Esophagus squamous epithelium (tissue), 5 donors: ENCODE measurements at regions not wholly inside any gene's neighbourhood (a gene's known extent, or its start where the extent isn't known, plus 50 kb on each side); places are given as distances from the start of the nearest gene placed in this dataset.

Source experiments
- DNase-seq: peaks from one replicate; lab custom pipeline; 2025; lab: John Stamatoyannopoulos, UW
- H3K27ac ChIP-seq, 4 donors: fragments of 200-600 bp; sonication (generic); one replicate each; pipeline ENCODE4 v1.5.1; 2016 to 2019; ENCODE audit warnings: mild to moderate bottlenecking in 1 of 4
- H3K27me3 ChIP-seq, 4 donors: fragments of 200-600 bp; sonication (generic); 1 replicate in 3 of 4; 2 replicates in 1 of 4; pipeline versions ENCODE4 v1.5.1 to v1.6.0; 2017 to 2021; ENCODE audit warnings: antibody characterized with exemption in 1 of 4
- H3K36me3 ChIP-seq, 3 donors: fragments of 200-600 bp; sonication (generic); one replicate each; pipeline ENCODE4 v1.5.1; 2016 to 2019
- H3K4me1 ChIP-seq, 3 donors: fragments of 200-600 bp; sonication (generic); one replicate each; pipeline ENCODE4 v1.5.1; 2017 to 2019
- H3K4me3 ChIP-seq, 4 donors: fragments of 200-600 bp; sonication (generic); 1 replicate in 3 of 4; 2 replicates in 1 of 4; pipeline ENCODE4 v1.5.1; 2016 to 2019; ENCODE audit warnings: mild to moderate bottlenecking in 2 of 4, moderate library complexity in 1 of 4
- H3K9me3 ChIP-seq, 3 donors: fragments of 200-600 bp; sonication (generic); one replicate each; pipeline ENCODE4 v1.5.1; 2016 to 2019
- CTCF ChIP-seq, 6 experiments: fragments of 450-650 bp in 4 of 6; fragments of 200-600 bp in 2 of 6; sonication (generic) in 2 of 6; IDR thresholded peaks; one replicate each; pipeline ENCODE4 v1.5.1; 2016 to 2019; ENCODE audit warnings: antibody characterized with exemption in 6 of 6, mild to moderate bottlenecking in 4 of 6, moderate library complexity in 4 of 6
- POLR2A ChIP-seq, 4 donors: fragments of 450-650 bp; IDR thresholded peaks; one replicate each; pipeline ENCODE4 v1.6.1; 2017; ENCODE audit warnings: antibody characterized with exemption in 4 of 4, mild to moderate bottlenecking in 4 of 4, moderate library complexity in 3 of 4
- WGBS, 2 donors: methylation state at CpG; one replicate each; pipeline ENCODE4 v1.1.5; 2018; 5-methylcytosine and 5-hydroxymethylcytosine counted together
- intact Hi-C: fragments of 100-400 bp; cut with DNase I; formaldehyde crosslinking; loops from one replicate; pipeline ENCODE4 v1.15.0; 2022
- donor health status: DM: yes; HTN: yes; CAD: no.

DNA sequence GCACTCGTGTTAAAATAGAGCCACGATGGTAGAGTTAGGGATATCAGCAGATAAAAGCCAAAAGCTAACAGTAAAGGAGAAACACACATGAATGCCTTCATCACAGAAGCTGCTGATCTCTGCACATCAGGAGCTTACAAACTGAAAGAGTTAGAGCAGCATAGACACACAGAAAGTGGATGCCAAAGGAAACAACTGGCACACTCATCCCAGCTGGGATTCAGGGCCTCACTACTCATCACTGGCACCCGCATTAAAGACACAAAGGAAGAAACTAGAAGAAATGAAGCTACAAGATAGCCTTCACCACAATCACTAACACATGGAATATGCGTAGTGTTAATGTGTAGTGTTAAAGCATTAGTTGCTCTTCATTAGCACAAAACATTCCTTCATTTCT lies 156.4 kb upstream of the TBL1X start:
- Histone ChIP-seq H3K9me3 (no peaks in the 10 kb centered on the region), H3K4me3 (no peak overlapping the region), H3K27ac (no peak overlapping the region), H3K36me3 (no peaks in the 10 kb centered on the region), H3K27me3 (no peaks in the 10 kb centered on the region), H3K4me1 (no peaks in the 10 kb centered on the region)
- intact Hi-C loops: no loop called here
- DNase-seq: no peak
- TF ChIP-seq CTCF (IDR thresholded peaks at IDR 0.05): no peak
- no peak for TF ChIP-seq POLR2A (IDR thresholded peaks at IDR 0.05)
- WGBS, 2 donors: 74 to 83% methylated on average over 4 of the region's 4 CpGs

DNA sequence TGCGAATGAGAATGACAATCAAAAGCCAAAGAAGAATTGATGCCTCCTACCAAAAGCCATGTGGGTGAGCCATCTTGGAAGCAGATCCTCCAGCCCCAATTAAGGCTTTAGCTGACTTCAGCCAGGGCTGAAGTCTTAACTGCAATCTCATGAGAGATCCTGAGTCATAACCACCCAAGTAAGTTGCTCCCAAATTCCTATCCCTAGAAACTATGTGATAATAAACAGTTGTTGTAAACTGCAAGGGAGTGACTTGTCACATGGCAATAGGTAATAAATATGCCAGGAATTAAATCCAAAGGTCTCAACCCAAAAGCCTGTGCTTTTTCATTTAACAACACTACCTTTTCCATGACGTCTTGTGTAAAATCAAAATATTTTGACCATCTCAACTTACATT lies 154.2 kb upstream of the TBL1X start:
- WGBS, 2 donors: 80 to 85% methylated on average over 1 to 2 of the region's 2 CpGs
- Histone ChIP-seq H3K4me3 (no peak overlapping the region), H3K9me3 (no peaks in the 10 kb centered on the region), H3K36me3 (no peaks in the 10 kb centered on the region), H3K27ac (no peak overlapping the region), H3K4me1 (no peaks in the 10 kb centered on the region), H3K27me3 (no peaks in the 10 kb centered on the region)
- DNase-seq: no peak
- intact Hi-C loops: no loop called here
- TF ChIP-seq POLR2A (IDR thresholded peaks at IDR 0.05): no peak
- no peak for TF ChIP-seq CTCF (IDR thresholded peaks at IDR 0.05)

- WGBS, 2 donors: 78 to 82% methylated on average over 7 to 8 of the region's 8 CpGs
- H3K27me3 ChIP-seq: no peaks in the 10 kb centered on the region
- TF ChIP-seq CTCF (IDR thresholded peaks at IDR 0.05): no peak
- TF ChIP-seq POLR2A (IDR thresholded peaks at IDR 0.05): no peak
- H3K9me3 ChIP-seq: no peaks in the 10 kb centered on the region
- no peaks in the 10 kb centered on the region for H3K36me3 ChIP-seq
- H3K4me1 ChIP-seq: no peaks in the 10 kb centered on the region
- no peak overlapping the region for H3K27ac ChIP-seq
- intact Hi-C loops: no loop called here
- H3K4me3 ChIP-seq: no peak overlapping the region
- no peak for DNase-seq
These were observed 153.3 kb upstream of the TBL1X start for GRCh38 chrX:9311421-9312160.

DNA sequence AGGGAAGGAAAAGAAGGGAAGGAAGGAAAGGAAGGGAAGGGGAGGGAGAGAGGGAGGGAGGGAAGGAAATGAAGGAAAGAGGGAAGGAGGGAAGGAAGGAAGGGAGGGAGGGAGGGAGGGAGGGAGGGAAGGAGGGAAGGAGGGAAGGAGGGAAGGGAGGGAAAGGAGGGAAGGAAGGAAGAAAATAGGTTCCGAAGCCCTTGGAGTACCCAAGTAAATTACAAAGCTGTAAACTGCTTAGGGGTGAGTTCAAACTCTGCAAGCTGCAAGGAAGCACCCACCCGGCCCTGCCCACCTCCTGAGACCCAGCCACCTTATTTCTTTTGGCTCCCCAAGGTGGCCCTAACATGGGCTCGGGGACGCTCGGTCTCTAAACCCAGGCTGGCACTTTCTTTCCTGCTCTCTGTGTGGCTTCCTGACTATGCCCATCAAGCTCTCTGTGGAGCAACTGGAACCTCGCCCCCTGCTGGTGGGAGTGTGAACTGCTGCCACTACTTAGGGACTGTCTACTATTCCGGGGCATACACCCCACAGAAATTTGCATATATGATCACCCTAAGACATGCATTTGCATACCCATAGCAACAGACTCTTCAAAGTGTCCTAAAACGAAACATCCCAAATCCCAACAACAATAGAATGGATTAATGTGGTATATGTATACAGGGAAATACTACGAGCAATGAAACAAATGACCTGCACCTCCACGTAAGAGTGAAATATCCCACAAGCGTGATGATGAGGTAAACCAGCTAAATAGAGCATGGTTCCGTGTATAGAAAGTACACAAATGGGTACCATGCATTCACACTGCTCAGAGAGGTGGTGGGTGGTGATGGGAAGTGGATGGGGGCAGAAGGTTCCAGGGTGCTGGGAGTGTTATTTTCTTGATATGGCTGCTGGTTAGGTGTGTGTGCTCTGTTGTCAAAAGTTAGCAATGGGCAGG lies 151.7 kb upstream of the TBL1X start:
- no peaks in the 10 kb centered on the region for H3K36me3 ChIP-seq
- no peak overlapping the region for H3K4me3 ChIP-seq
- H3K4me1 ChIP-seq: peaks cover 0 to 2% (median 0%) of the 10 kb centered on the region in 3 donors
- intact Hi-C loops: no loop called here
- no peak overlapping the region for H3K27ac ChIP-seq
- WGBS, 2 donors: 53 to 62% methylated on average over 7 to 12 of the region's 12 CpGs
- H3K27me3 ChIP-seq: no peaks in the 10 kb centered on the region
- H3K9me3 ChIP-seq: no peaks in the 10 kb centered on the region
- DNase-seq: no peak
- TF ChIP-seq POLR2A (IDR thresholded peaks at IDR 0.05) (no peak), CTCF (IDR thresholded peaks at IDR 0.05) (peak; percentile 24 to 82 (median 70))

GRCh38 chrX:9315086-9315485 lies 149.8 kb upstream of the TBL1X start:
- TF ChIP-seq CTCF (IDR thresholded peaks at IDR 0.05): no peak
- no peak for TF ChIP-seq POLR2A (IDR thresholded peaks at IDR 0.05)
- intact Hi-C loops: no loop called here
- H3K4me3 ChIP-seq: no peak overlapping the region
- 83 to 90% methylated on average over 3 of the region's 3 CpGs for WGBS, 2 donors
- DNase-seq: no peak
- H3K4me1 ChIP-seq: peaks cover 0 to 8% (median 0%) of the 10 kb centered on the region in 3 donors
- H3K9me3 ChIP-seq: no peaks in the 10 kb centered on the region
- no peak overlapping the region for H3K27ac ChIP-seq
- H3K27me3 ChIP-seq: no peaks in the 10 kb centered on the region
- H3K36me3 ChIP-seq: no peaks in the 10 kb centered on the region
